NCI-H1105 treated with DMSO at 0.1 percent for 48 hours (cell line): ENCODE measurements at regions not wholly inside any gene's neighbourhood (a gene's known extent, or its start where the extent isn't known, plus 50 kb on each side); places are given as distances from the start of the nearest gene placed in this dataset.
"Not testable (repeated sequence)": the region's sequence is repeated elsewhere in the genome, so short reads cannot be mapped to it uniquely, and the experiment has no call there.

Experiments
- DNase-seq: peaks from one replicate; lab custom pipeline; 2025; lab: John Stamatoyannopoulos, UW

GRCh38 chr11:15845261-15845660, 511.1 kb downstream of the SOX6 start:
- DNase-seq = peak; percentile 25

GRCh38 chr11:15848631-15849168, 507.6 kb downstream of the SOX6 start:
- no peak for DNase-seq

- DNase-seq = no peak
Measured at GRCh38 chr11:15849257-15849656, 507.1 kb downstream of the SOX6 start.

- DNase-seq = not testable (repeated sequence)
Measured at GRCh38 chr11:15850335-15850734, 506.0 kb downstream of the SOX6 start.

- DNase-seq = no peak
Measured at GRCh38 chr11:15851051-15851498, 505.3 kb downstream of the SOX6 start.

GRCh38 chr11:15852179-15852578, 504.2 kb downstream of the SOX6 start:
- no peak for DNase-seq

- DNase-seq = no peak
Measured at GRCh38 chr11:15854245-15854644, 502.1 kb downstream of the SOX6 start.

- no peak for DNase-seq
Measured at GRCh38 chr11:15858881-15859280, 497.5 kb downstream of the SOX6 start.

GRCh38 chr11:15859411-15859810, 496.9 kb downstream of the SOX6 start:
- no peak for DNase-seq

GRCh38 chr11:15861256-15861655, 495.1 kb downstream of the SOX6 start:
- no peak for DNase-seq

GRCh38 chr11:15863411-15863810, 492.9 kb downstream of the SOX6 start:
- DNase-seq = no peak

- DNase-seq = no peak
Measured at GRCh38 chr11:15864026-15864805, 492.1 kb downstream of the SOX6 start.

GRCh38 chr11:15865212-15865987, 490.9 kb downstream of the SOX6 start:
- no peak for DNase-seq

- DNase-seq = no peak
Measured at GRCh38 chr11:15867871-15868270, 488.5 kb downstream of the SOX6 start.

GRCh38 chr11:15870911-15871310, 485.4 kb downstream of the SOX6 start:
- DNase-seq = no peak

- DNase-seq = no peak
Measured at GRCh38 chr11:15871904-15872626, 484.3 kb downstream of the SOX6 start.

- no peak for DNase-seq
Measured at GRCh38 chr11:15873501-15873900, 482.8 kb downstream of the SOX6 start.

- no peak for DNase-seq
Measured at GRCh38 chr11:15874704-15875103, 481.6 kb downstream of the SOX6 start.

- no peak for DNase-seq
Measured at GRCh38 chr11:15875393-15875792, 481.0 kb downstream of the SOX6 start.

GRCh38 chr11:15875943-15876342, 480.4 kb downstream of the SOX6 start:
- no peak for DNase-seq

GRCh38 chr11:15878756-15879155, 477.6 kb downstream of the SOX6 start:
- no peak for DNase-seq

GRCh38 chr11:15880291-15880690, 476.1 kb downstream of the SOX6 start:
- DNase-seq = no peak
